GM12875 (cell line): ENCODE measurements at regions not wholly inside any gene's neighbourhood (a gene's known extent, or its start where the extent isn't known, plus 50 kb on each side); places are given as distances from the start of the nearest gene placed in this dataset.

ENCODE experiments used
- H3K4me3 ChIP-seq: one replicate; pipeline ENCODE4 v1.5.1; 2011; ENCODE audit warnings: low read depth, low read length, control low read depth
- CTCF ChIP-seq: IDR thresholded peaks from 2 replicates; pipeline ENCODE4 v1.5.1; 2011; ENCODE audit warnings: low read depth, mild to moderate bottlenecking, control low read depth, inconsistent platforms, low read length, moderate library complexity, borderline replicate concordance; ENCODE audit not compliant: insufficient read depth

- no peak for TF ChIP-seq CTCF
Observed at GRCh38 chr4:8922481-8922880, 50.8 kb upstream of the HMX1 start.

GRCh38 chr4:8921465-8921864, 49.8 kb upstream of the HMX1 start:
- no peak for TF ChIP-seq CTCF
- H3K4me3 ChIP-seq: no peak overlapping the region

More at GRCh38 chr4:8922481-8922880, 50.8 kb upstream of the HMX1 start:
- H3K4me3 ChIP-seq: no peak overlapping the region
